HG03139 (cell line): ENCODE measurements at regions not wholly inside any gene's neighbourhood (a gene's known extent, or its start where the extent isn't known, plus 50 kb on each side); places are given as distances from the start of the nearest gene placed in this dataset.
"Not testable (repeated sequence)": the region's sequence is repeated elsewhere in the genome, so short reads cannot be mapped to it uniquely, and the experiment has no call there.

Experiments used
- ATAC-seq: cut with Tn5 transposase; IDR thresholded peaks from one replicate; pipeline ENCODE4 v1.9.1; 2021; ENCODE audit not compliant: unreplicated experiment

DNA sequence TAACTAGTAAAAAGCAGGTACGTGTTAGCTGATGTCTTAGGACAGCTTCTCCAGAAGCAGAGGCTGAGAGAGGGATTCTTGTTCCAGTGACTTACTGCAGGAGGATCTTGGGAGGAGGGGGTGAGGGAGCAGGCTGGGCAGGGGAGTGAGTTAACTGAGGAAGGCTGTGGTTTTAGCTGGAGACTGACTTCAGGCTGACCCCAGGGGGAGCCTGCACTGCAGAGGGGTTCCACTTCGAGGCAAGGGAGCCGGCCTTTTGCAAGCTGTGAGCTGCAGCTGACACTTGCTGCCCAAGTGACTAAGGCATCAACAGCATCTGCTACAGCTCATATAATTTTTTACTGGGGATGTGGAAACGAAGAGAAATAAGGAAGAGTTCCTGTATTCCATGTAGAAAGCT, 50.4 kb upstream of the SOD1 start:
- no peak for ATAC-seq

DNA sequence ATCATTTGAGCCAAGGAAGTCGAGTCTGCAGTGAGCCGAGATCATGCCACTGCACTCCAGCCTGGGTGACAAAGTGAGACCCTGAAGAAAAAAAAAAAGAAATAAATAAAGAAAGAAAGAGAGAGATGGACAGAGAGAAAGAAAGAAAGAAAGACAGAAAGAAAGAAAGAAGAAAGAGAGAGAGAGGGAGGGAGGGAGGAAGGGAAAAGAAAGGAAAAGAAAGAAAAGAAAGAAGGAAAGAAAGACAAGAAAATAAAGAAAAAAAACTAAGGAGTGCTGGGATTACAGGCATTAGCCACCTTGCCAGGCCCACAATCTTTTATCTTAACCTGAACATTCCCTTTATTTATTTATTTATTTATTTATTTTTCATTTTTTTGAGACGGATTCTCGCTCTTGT, 51.7 kb upstream of the SOD1 start:
- ATAC-seq, result no peak

DNA sequence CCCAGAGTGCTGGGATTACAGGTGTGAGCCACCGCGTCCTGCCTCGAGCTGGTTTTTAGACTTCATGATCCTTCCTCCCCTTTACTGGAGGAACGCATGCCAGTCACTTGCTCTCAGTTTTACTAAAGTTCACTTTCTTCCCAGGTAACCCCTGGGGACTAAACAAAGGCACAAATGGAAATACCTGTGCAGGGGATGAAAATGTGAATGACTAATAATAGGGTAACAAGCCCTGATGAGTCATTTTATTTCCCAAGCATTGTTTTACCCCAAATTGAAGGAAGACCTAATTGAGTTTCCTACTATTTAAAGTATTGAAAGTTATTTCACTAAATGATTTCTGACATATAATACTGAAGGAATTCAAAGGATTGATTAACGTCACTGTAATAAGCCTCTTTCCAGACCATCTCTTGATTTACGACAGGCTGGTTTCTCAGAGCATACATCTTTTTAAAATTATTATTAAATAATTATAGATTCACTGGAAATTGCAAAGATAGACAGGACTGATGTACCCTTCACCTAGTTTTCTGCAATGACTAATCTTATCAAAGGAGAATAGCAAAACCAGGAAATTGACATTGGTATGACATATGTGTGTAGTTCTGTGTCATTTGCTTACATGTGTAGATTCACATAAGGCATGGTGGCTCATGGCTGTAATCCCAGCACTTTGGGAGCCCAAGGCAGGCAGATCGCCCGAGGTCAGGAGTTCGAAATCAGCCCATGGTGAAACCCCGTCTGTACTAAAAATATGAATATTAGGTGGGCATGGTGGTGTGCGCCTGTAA, 53.2 kb upstream of the SOD1 start:
- ATAC-seq, result no peak

DNA sequence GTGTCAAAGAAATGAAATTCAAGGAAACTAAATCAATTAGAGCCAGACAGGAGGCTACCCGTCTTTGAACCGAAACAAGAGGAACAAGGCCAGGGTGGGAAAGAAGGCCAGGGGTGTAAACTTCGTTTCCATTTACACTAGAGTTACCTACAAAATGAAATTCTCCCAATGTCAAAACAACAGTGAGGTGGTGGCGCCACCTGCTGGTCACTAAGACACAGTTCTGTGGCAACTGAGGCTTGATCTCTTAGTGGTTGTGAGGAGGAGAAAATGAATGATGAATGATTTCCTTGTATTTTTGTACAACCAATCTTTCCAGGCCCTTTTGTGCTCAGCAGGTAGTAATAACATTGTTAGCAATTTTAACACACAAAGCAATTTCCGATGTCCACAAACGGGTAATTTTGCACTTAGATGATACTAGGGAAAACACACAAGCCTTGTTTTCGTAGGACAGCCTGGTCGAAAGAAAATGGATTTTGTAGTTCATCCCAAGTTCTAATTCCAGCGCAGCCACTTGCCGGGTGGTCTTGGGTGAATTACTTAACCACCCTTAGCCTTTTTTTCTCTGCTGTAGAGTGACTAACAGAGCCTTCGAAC, 54.8 kb upstream of the SOD1 start:
- no peak for ATAC-seq

DNA sequence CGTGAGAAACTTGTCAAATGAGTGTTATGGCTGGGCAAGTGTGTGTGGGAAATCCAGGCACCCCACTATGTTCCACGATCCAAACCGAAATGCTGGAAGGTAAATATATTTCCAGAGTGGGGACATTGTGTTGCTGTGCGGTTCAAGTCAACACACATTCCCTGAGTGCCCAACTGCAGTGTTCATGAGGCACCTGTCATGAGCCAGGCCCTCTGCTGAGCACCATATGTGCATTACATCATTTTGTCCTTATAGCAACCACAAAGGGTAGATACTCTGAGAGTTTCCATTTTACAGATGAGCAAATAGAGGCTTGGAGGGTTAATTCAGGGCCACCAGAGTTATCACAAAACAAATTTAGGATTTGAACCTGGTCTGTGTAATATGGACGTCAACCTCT, 59.9 kb upstream of the SOD1 start:
- no peak for ATAC-seq

DNA sequence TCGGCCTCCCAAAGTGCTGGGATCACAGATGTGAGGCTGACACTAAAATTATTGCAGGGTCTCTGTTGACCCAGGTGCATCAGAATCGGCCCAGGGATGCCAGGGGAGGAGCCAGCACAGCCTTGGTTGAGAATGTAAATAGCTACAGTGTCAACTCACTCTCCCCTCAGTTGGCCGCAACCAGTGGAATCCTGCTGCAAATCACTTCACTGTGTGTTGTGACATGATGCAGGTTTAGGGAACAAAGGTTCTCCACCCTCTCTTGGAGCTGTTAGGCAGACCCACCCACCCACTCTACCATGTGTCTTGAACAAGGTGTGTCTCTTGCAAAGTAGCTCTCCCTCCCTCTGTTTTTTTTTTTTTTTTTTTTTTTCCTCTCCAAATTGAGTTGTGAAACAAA, 60.5 kb upstream of the SOD1 start:
- no peak for ATAC-seq

DNA sequence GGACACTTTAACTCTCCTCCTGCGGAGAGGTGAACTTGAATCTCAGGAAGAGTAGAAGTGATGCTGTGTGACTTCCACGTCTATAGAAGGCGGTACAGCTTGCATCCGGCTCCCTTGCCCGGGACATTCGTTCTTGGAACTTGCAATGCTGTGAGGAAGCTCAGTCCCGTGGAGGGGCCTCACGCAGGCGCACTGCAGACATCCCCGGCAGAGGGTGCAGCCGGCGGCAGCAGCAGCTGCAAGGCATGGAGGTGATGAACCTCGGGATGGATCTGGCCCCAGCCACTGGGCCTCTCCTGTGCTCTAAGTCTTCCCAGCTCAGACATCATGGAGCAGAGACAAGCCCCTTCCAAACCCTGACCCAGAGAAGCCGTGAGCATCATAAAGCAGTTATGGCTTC, 61.8 kb upstream of the SOD1 start:
- no peak for ATAC-seq

DNA sequence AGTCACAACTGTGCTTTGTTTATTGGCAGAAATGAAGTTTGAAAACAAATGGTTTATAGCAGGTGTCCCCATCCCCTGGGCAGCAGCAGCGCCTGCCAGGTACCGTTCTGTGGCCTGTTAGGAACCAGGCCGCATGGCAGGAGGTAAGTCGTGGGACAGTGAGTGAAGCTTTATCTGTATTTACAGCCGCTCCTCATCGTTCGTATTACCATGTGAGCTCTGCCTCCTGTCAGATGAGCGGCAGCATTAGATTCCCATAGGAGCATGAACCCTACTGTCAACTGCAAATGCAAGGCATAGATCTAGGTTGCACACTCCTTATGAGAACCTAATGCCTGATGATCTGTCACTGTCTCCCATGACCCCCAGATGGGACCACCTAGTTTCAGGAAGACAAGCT, 63.4 kb upstream of the SOD1 start:
- ATAC-seq, result no peak

DNA sequence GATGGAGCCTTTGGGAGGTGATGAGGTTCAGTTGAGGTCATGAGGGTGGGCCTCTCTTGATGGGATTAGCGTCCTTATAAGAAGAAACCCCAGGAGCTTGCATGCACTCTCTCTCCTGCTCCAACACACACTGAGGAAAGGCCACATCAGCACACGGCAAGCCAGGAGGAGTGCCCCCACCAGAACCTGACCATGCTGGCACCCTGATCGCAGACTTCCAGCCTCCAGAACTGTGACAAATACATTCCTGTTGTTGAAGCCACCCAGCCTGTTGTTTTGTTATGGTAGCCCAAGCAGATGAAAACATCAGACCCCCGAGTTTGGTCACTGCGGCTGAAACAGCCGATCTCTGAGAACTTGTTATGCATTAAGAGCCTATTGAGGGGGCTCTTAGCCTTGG, 64.8 kb upstream of the SOD1 start:
- ATAC-seq, result no peak

DNA sequence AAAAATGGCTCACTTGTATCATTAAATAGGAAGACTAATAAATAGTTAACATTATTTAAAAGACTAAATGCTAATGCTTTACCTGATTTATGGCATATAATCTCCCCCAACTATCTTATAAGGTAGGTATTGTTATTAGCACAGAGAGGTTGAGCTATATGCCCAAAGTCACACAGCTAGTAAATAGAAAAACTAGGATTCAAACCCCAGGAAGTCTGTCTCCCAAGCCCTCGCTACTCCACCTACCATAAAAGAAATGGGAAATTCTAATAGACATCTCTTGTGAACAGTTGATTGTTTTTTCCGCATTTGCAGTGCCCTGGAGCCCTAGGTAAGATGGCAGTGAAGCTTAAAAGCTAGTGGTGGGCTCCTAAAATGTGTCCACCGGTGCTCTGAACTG, 65.2 kb upstream of the SOD1 start:
- ATAC-seq, result no peak

DNA sequence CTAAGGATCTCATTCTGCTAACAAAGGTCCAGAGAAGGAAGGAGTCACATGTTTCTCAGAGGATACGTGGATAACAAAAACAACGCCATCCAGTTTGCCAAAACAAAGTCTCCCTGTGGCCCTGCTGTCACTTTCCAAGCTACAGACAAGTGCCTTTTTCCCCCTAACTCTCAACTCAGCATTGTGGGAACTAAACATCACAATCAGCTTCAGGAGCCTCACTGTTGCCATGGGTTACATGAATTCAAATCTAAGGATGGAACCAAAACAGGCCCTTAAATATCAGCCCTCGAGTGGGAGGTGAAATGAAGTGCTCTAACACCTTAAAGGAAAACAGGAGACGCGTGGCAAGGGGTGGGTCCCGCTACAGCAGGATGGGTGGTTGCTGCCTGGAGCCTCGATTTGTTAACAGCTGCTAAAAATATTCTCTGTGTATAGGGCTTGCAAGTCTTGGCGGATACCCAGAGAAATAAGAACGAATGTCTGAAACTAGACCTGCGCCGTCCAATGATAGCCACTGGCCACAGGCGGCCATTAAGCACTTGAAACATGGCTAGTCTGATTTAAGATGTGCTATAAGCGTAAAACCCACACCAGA, 66.4 kb upstream of the SOD1 start:
- no peak for ATAC-seq

DNA sequence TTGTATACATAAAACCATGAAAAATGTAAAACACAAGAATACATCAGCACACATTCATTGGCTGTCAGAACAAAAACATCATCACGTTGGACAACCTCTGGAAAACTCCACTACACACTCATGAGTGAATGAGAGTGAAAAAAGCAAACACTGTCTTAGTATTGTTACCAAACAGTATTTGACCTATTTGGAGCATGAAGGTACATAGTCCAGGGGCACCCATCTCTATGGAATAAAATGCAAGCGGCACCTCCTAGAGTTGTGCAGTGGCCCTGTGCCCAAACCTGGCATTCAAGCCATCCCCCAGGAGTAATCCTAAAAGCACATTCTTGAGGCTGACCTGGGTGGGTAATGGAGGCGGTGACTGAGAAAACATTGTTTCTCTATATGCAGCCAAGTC, 67.0 kb upstream of the SOD1 start:
- no peak for ATAC-seq

DNA sequence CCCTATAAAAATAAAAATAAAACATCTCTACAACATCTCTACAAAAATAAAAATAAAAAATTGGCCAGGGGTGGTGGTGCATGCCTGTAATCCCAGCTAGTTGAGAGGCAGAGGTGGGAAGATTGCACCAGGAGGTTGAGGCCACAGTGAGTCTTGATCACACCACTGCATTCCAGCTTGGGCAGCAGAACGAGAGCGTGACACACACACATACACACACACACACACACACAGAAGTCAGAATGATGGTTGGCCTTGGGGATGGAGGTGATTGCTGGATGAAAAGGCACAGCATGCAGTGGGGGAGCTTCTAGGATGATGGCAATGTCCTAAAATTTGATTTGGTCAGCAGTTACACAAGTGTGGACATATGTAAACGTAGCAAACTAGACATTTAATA, 69.7 kb upstream of the SOD1 start:
- ATAC-seq, result no peak

DNA sequence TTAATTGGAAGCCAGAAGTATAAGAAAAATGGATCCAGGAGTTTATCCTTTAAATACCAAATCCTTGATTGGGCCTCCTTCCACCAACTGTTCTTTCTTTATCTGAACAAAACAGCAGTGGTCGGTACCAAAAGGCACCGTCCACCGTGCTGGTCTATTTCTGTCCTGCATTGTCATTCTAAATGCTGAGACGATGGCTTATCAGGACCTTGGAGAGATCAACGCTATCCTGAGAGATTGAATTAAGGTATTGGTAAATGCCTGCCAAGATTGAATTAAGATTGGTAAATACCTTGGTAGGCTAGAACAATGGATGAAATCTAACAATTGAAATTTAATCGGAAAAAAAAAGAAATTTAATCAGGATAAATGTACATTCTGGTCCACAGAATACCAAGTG, 73.4 kb upstream of the SOD1 start:
- no peak for ATAC-seq

DNA sequence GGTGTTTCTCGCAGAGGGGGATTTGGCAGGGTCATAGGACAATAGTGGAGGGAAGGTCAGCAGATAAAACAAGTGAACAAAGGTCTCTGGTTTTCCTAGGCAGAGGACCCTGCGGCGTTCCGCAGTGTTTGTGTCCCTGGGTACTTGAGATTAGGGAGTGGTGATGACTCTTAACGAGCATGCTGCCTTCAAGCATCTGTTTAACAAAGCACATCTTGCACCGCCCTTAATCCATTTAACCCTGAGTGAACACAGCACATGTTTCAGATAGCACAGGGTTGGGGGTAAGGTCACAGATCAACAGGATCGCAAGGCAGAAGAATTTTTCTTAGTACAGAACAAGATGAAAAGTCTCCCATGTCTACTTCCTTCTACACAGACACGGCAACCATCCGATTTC, 75.6 kb upstream of the SOD1 start:
- not testable (repeated sequence) for ATAC-seq

DNA sequence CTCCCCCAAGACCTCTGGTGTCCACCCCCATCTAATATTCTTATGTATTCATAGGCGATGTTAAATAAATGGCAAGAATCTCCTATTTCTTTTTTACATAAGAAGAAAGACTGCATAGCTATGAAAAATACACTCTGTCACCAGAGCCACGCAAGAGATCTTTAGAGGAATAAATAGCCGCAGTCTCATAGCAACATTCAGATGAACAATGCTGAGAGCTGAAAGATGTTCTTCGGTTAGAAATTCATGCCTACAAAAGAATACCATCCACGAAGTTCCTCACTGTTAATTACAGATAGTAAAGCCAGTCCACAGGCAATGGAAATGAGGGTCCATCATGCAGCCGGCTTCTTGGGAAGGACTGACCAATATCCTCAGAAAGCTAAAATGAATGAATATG, 76.0 kb upstream of the SOD1 start:
- no peak for ATAC-seq

DNA sequence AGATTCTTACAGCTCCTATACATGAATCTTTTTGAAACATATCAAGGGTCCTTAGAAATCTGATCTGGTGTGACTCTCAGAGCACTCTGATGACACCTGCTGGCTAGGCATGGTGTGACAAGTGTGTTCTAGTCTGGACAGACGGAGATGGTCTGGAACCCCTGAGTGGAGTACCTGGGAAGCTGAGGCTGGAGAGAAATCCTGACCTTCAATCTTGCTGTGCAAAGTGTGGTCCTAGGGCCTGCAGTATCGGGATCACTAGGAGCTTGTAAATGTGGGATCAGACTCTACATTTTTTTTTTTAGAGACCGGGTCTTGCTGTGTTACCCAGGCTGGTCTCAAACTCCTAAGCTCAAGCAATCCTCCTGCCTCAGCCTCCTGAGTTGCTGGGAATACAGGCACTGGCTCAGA, 78.6 kb upstream of the SOD1 start:
- no peak for ATAC-seq

DNA sequence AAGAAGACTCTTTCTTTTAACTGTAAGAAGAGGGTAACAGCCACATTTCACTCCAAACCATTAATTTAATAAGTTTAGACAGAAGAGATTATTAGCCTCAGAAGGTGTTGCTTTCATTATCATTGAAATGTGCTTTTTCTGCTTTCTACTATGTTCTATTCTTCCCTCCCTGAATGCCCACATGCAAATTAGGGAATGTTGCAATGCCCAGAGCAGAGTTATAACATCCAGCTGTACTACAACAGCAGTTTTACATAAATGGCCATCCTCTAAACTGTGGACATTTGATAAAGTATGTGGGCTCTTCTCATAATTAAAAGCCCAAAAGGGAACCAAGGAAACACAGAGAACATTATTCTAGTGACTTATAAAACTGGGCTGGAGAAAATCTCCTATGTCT, 82.2 kb upstream of the SOD1 start:
- ATAC-seq, result no peak

DNA sequence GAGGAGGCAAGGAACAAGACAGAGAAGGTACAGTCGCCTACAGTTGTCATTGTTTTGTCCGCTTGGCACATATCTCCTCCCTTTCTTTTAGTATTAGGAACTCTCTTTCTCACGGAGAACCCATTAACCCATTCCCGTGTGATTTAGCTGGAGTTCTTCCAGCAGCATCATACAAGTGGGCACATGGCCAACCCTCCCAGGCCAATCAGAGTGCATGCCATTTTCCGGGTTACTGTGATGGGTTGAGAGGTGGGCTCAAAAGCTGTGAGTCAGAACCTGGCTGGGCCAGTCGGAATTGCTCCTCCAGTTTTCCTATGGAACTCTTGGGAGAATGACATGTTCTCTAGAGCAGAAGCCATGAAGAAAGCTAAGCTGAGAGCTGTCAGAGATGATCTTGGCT, 83.1 kb upstream of the SOD1 start:
- ATAC-seq, result no peak

DNA sequence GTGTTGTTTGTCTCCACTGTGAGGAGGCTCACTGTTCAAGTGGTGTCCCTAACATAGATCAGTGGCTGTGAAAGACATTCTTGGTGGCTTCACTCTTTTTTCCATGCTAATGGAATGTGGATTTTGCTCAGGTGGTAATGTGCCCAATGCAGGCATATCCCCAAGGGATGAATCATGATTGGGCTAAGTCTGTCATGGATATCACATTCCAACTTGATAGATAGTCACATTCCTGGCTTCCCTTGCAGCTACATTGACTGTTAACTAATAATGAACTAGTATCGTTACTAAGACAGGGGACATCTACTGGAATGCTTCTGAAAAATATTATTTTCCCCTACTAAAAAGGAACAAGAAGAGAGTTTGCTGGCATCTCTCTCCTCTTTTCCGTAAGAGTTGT, 86.3 kb upstream of the SOD1 start:
- no peak for ATAC-seq

DNA sequence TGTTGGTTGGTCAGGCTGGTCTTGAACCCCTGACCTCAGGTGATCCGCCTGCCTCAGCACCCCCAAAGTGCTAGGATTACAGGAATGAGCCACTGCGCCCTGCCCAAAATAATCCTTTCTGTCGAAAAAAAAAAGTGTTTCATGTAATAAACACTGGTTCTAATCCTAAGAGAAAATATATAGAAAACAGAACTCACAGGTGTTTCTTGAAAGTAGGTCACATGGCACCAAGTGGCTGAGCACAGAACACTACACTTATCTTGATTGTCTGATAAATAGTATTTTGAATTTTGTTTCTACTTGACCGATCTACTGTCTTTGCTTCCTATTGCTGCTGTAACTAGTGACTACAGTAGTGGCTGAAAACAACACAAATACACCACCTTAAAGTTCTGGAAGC, 87.6 kb upstream of the SOD1 start:
- ATAC-seq, result no peak

DNA sequence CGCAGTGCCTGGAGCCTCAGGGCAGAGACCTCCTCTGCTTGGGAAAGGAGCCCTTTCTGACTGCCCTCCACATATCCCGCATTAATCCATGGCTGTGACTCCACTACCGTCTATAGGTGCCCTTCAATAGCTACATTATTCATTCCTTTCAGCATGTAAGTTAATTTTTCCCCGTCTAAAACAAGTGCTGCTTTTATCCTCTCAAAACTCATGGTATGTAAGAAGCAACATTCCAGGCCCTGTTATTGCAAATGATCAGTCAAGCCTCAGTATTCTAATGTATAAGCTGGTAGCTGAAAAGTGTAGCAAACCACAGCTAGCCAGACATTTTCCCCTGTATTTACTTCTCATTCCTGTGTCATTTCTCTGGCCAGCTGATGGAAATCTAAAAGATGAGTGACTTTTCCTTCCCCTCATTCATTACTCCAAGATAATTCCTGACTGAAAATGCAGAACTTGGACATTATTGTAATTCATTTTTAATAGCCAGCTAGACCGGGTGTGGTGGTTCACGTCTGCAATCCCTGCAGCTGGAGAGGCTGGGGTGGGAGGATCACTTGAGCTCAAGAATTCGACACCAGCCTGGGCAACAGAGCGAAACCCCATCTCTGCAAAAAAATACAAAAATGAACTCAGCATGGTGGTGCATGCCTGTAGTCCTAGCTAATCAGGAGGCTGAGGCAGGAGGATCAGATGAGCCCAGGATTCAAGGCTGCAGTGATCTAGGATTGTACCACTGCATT, 88.5 kb upstream of the SOD1 start:
- no peak for ATAC-seq
